Keratinocyte (primary cell): ENCODE measurements at regions not wholly inside any gene's neighbourhood (a gene's known extent, or its start where the extent isn't known, plus 50 kb on each side); places are given as distances from the start of the nearest gene placed in this dataset.

ENCODE experiments used
- DNase-seq: peaks from one replicate; pipeline ENCODE4 v3.0.0-alpha.2; 2011; ENCODE audit warnings: low read depth, missing footprints, low spot score
- FAIRE-seq: peaks from 2 replicates; lab custom pipeline; 2011; peaks lifted over from hg19 to GRCh38; lab: Jason Lieb, UNC
- H2AFZ ChIP-seq: 2 replicates; pipeline ENCODE4 v1.6.0; 2012; ENCODE audit warnings: low read length, control low read depth, inconsistent platforms; ENCODE audit not compliant: control insufficient read depth
- H3K27ac ChIP-seq: 2 replicates; pipeline ENCODE4 v1.5.1; 2011; ENCODE audit warnings: low read length; ENCODE audit not compliant: control insufficient read depth, insufficient read depth
- H3K27me3 ChIP-seq: 3 replicates; pipeline ENCODE4 v1.6.0; 2011; ENCODE audit warnings: low read length; ENCODE audit not compliant: control insufficient read depth, insufficient read depth; ENCODE audit errors: extremely low read depth
- H3K36me3 ChIP-seq, 2 experiments: 2 replicates in 1 of 2; 3 replicates in 1 of 2; pipeline ENCODE4 v1.5.1; 2011; ENCODE audit warnings: low read length in 2 of 2, mild to moderate bottlenecking in 1 of 2; ENCODE audit not compliant: control insufficient read depth in 2 of 2, insufficient read depth in 2 of 2; ENCODE audit errors: extremely low read depth in 1 of 2
- H3K4me1 ChIP-seq: 3 replicates; pipeline ENCODE4 v1.5.1; 2011; ENCODE audit warnings: low read length; ENCODE audit not compliant: control insufficient read depth, insufficient read depth; ENCODE audit errors: extremely low read depth
- H3K4me2 ChIP-seq: 3 replicates; pipeline ENCODE4 v1.6.0; 2011; ENCODE audit warnings: low read depth, low read length; ENCODE audit not compliant: control insufficient read depth, insufficient read depth; ENCODE audit errors: extremely low read depth
- H3K4me3 ChIP-seq, 3 experiments: fragments of 200-600 bp in 1 of 3; sonication (generic) in 1 of 3; 2 replicates in 2 of 3; 3 replicates in 1 of 3; pipeline ENCODE4 v1.5.1; 2011 to 2016; ENCODE audit warnings: low read length in 3 of 3, mild to moderate bottlenecking in 3 of 3, control low read depth in 2 of 3, inconsistent platforms in 1 of 3, low read depth in 1 of 3, mixed read lengths in 1 of 3, mixed run types in 1 of 3, moderate library complexity in 1 of 3; ENCODE audit not compliant: control insufficient read depth in 2 of 3, insufficient read depth in 2 of 3; ENCODE audit errors: extremely low read depth in 1 of 3
- H3K79me2 ChIP-seq: 2 replicates; pipeline ENCODE4 v1.6.0; 2012; ENCODE audit warnings: low read length; ENCODE audit not compliant: control insufficient read depth, insufficient read depth
- H3K9ac ChIP-seq: 3 replicates; pipeline ENCODE4 v1.6.0; 2011; ENCODE audit warnings: low read length; ENCODE audit not compliant: control insufficient read depth, insufficient read depth; ENCODE audit errors: extremely low read depth
- H3K9me1 ChIP-seq: 3 replicates; pipeline ENCODE4 v1.6.0; 2011; ENCODE audit warnings: low read length; ENCODE audit not compliant: control insufficient read depth, insufficient read depth; ENCODE audit errors: extremely low read depth
- H3K9me3 ChIP-seq: 2 replicates; pipeline ENCODE4 v1.5.1; 2012; ENCODE audit warnings: low read depth, low read length; ENCODE audit not compliant: control insufficient read depth
- H4K20me1 ChIP-seq: 3 replicates; pipeline ENCODE4 v1.6.0; 2011; ENCODE audit warnings: low read length; ENCODE audit not compliant: control insufficient read depth, insufficient read depth; ENCODE audit errors: extremely low read depth
- EZH2 ChIP-seq: IDR thresholded peaks from one replicate; pipeline ENCODE4 v1.6.1; 2012; ENCODE audit warnings: inconsistent platforms, mild to moderate bottlenecking, low read length, moderate library complexity
- dilution Hi-C: fragments of 300-500 bp; cut with MboI; formaldehyde crosslinking; loops from one replicate; pipeline ENCODE4 v1.7.0; 2020; ENCODE audit warnings: low sequenced_read_pairs; ENCODE audit not compliant: extremely low pct_ligation_motif_present
- TF ChIP-seq, protein P1 (sequence below), 3 experiments: IDR thresholded peaks in 1 of 3; conservative IDR thresholded peaks in 1 of 3; optimal IDR thresholded peaks in 1 of 3; 2 replicates in 2 of 3; 3 replicates in 1 of 3; pipeline versions ENCODE3 to v1.5.1; 2011; ENCODE audit warnings: low read length in 3 of 3, mild to moderate bottlenecking in 3 of 3, moderate library complexity in 2 of 3, control low read depth in 1 of 3, inconsistent platforms in 1 of 3; ENCODE audit not compliant: insufficient read depth in 2 of 3; ENCODE audit errors: extremely low read depth in 1 of 3

DNA sequence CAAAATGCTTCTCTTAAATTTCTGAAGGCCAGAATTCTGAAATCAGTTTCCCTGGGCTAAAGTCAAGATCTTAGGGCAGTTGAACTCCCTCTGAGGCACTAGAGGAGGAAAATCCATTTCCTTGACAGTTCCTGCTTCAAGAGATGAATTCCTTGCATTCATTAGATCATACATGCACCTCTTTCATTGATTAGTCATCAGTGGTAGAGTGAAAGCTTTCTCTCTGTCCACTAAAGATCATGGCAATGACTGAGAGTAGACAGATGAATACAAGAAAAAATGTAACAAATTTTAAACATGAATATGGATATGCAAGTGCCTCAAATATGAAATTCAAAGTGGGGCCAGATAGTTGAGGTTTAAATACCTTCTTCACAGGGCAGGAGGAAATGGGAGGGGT, 693.4 kb upstream of the TMEFF2 start:
- H4K20me1 ChIP-seq: no peaks in the 10 kb centered on the region
- H3K36me3 ChIP-seq: no peaks in the 10 kb centered on the region
- no peak for DNase-seq
- no peaks in the 10 kb centered on the region for H3K4me1 ChIP-seq
- FAIRE-seq: no peak
- H3K27ac ChIP-seq: no peak overlapping the region
- no peak overlapping the region for H3K4me2 ChIP-seq
- H3K27me3 ChIP-seq: no peaks in the 10 kb centered on the region
- H3K4me3 ChIP-seq: no peak overlapping the region
- H3K9me3 ChIP-seq: no peaks in the 10 kb centered on the region
- no peaks in the 10 kb centered on the region for H3K9me1 ChIP-seq
- no peak overlapping the region for H2AFZ ChIP-seq
- dilution Hi-C loops: no loop called here
- TF ChIP-seq, protein P1, sequence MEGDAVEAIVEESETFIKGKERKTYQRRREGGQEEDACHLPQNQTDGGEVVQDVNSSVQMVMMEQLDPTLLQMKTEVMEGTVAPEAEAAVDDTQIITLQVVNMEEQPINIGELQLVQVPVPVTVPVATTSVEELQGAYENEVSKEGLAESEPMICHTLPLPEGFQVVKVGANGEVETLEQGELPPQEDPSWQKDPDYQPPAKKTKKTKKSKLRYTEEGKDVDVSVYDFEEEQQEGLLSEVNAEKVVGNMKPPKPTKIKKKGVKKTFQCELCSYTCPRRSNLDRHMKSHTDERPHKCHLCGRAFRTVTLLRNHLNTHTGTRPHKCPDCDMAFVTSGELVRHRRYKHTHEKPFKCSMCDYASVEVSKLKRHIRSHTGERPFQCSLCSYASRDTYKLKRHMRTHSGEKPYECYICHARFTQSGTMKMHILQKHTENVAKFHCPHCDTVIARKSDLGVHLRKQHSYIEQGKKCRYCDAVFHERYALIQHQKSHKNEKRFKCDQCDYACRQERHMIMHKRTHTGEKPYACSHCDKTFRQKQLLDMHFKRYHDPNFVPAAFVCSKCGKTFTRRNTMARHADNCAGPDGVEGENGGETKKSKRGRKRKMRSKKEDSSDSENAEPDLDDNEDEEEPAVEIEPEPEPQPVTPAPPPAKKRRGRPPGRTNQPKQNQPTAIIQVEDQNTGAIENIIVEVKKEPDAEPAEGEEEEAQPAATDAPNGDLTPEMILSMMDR (optimal IDR thresholded peaks at IDR 0.05 in 1 of 3, IDR thresholded peaks at IDR 0.05 in 1 of 3, conservative IDR thresholded peaks at IDR 0.05 in 1 of 3; ENCODE audit: extremely low read depth in 1 of 3, insufficient read depth in 2 of 3, low read length in 3 of 3): no peak
- no peak overlapping the region for H3K9ac ChIP-seq
- H3K79me2 ChIP-seq: no peaks in the 10 kb centered on the region

DNA sequence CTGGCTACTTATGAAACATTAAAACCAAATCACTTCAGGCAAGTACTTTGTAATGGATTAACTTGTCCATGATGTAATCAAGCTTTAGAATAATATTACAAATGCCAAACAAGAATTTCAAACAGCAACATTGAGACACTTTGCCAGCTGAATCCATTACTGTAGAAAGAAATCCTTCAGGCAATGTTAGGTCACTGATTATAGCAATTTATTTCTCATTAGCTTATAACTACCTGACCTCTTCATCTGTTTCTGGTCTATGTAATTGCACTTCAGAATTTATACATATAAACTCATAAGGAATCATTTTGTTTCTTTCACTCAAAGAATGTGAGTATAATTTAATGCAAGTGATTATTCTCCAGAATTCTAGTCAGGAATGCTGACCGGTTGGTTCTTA, 692.6 kb upstream of the TMEFF2 start:
- H3K9ac ChIP-seq: no peak overlapping the region
- no peak overlapping the region for H2AFZ ChIP-seq
- no peaks in the 10 kb centered on the region for H3K9me1 ChIP-seq
- H3K27ac ChIP-seq: no peak overlapping the region
- H3K4me2 ChIP-seq: no peak overlapping the region
- H3K27me3 ChIP-seq: no peaks in the 10 kb centered on the region
- FAIRE-seq (no peak), DNase-seq (no peak)
- no peaks in the 10 kb centered on the region for H4K20me1 ChIP-seq
- no peak overlapping the region for H3K4me3 ChIP-seq
- no peaks in the 10 kb centered on the region for H3K4me1 ChIP-seq
- TF ChIP-seq, protein P1 (optimal IDR thresholded peaks at IDR 0.05 in 1 of 3, IDR thresholded peaks at IDR 0.05 in 1 of 3, conservative IDR thresholded peaks at IDR 0.05 in 1 of 3; ENCODE audit: extremely low read depth in 1 of 3, insufficient read depth in 2 of 3, low read length in 3 of 3): no peak
- no peak for TF ChIP-seq EZH2
- H3K9me3 ChIP-seq: no peaks in the 10 kb centered on the region
- no peaks in the 10 kb centered on the region for H3K79me2 ChIP-seq
- dilution Hi-C loops: no loop called here
- H3K36me3 ChIP-seq: no peaks in the 10 kb centered on the region
